ENCODE measurements at regions not wholly inside any gene's neighbourhood (a gene's known extent, or its start where the extent isn't known, plus 50 kb on each side); places are given as distances from the start of the nearest gene placed in this dataset.
"Not testable (repeated sequence)": the region's sequence is repeated elsewhere in the genome, so short reads cannot be mapped to it uniquely, and the experiment has no call there.

- Histone ChIP-seq H3K9me3 (no peaks in the 10 kb centered on the region), H3K27ac (no peak overlapping the region), H3K4me1 (no peaks in the 10 kb centered on the region), H3K36me3 (no peaks in the 10 kb centered on the region), H3K27me3 (peaks cover 0 to under 1% of the 10 kb centered on the region in 2 donors), H3K4me3 (no peak overlapping the region)
- intact Hi-C loops (cut with DNase I; ENCODE audit: low total_unique reads), result no loop called here
- no peak for TF ChIP-seq CTCF (IDR thresholded peaks at IDR 0.05)
- TF ChIP-seq POLR2A (IDR thresholded peaks at IDR 0.05), result no peak
- no peak for TF ChIP-seq POLR2AphosphoS5 (IDR thresholded peaks at IDR 0.05)
- DNase-seq (ENCODE audit: low spot score in 2 of 2), result no peak
Measured at GRCh38 chr16:5220705-5221104, 123.1 kb upstream of the EEF2KMT start.

GRCh38 chr16:5216441-5217080 is 119.0 kb upstream of the EEF2KMT start:
- no peak for DNase-seq (ENCODE audit: low spot score in 2 of 2)
- intact Hi-C loops (cut with DNase I; ENCODE audit: low total_unique reads), result no loop called here
- Histone ChIP-seq H3K9me3 (peaks cover 0 to 3% of the 10 kb centered on the region in 2 donors), H3K27me3 (peaks cover 0 to 3% of the 10 kb centered on the region in 2 donors), H3K4me3 (no peak overlapping the region), H3K36me3 (no peaks in the 10 kb centered on the region), H3K27ac (no peak overlapping the region), H3K4me1 (no peaks in the 10 kb centered on the region)
- no peak for TF ChIP-seq POLR2A (IDR thresholded peaks at IDR 0.05)
- TF ChIP-seq POLR2AphosphoS5 (IDR thresholded peaks at IDR 0.05), result no peak
- TF ChIP-seq CTCF (IDR thresholded peaks at IDR 0.05), result no peak

GRCh38 chr16:5215901-5216300 is 118.3 kb upstream of the EEF2KMT start:
- no peak overlapping the region for H3K27ac ChIP-seq
- no peak for TF ChIP-seq POLR2A (IDR thresholded peaks at IDR 0.05)
- TF ChIP-seq CTCF (IDR thresholded peaks at IDR 0.05), result no peak
- TF ChIP-seq POLR2AphosphoS5 (IDR thresholded peaks at IDR 0.05), result no peak
- no peaks in the 10 kb centered on the region for H3K4me1 ChIP-seq
- DNase-seq (ENCODE audit: low spot score in 2 of 2), result no peak
- peaks cover 0 to 3% of the 10 kb centered on the region in 2 donors for H3K9me3 ChIP-seq
- intact Hi-C loops (cut with DNase I; ENCODE audit: low total_unique reads), result no loop called here
- H3K36me3 ChIP-seq, result no peaks in the 10 kb centered on the region
- peaks cover 0 to 3% of the 10 kb centered on the region in 2 donors for H3K27me3 ChIP-seq
- H3K4me3 ChIP-seq, result no peak overlapping the region

- no peak overlapping the region for H3K27ac ChIP-seq
- H3K27me3 ChIP-seq, result peaks cover 0 to 3% of the 10 kb centered on the region in 2 donors
- no peaks in the 10 kb centered on the region for H3K36me3 ChIP-seq
- TF ChIP-seq POLR2AphosphoS5 (IDR thresholded peaks at IDR 0.05), result no peak
- TF ChIP-seq POLR2A (IDR thresholded peaks at IDR 0.05), result no peak
- TF ChIP-seq CTCF (IDR thresholded peaks at IDR 0.05), result no peak
- intact Hi-C loops (cut with DNase I; ENCODE audit: low total_unique reads), result no loop called here
- H3K9me3 ChIP-seq, result peaks cover 0 to 3% of the 10 kb centered on the region in 2 donors
- DNase-seq (ENCODE audit: low spot score in 2 of 2), result no peak
- H3K4me1 ChIP-seq, result no peaks in the 10 kb centered on the region
- H3K4me3 ChIP-seq, result no peak overlapping the region
Measured at GRCh38 chr16:5214466-5214865, 116.9 kb upstream of the EEF2KMT start.

- H3K4me1 ChIP-seq; intact Hi-C loops (cut with DNase I; ENCODE audit: low total_unique reads); H3K36me3 ChIP-seq; H3K9me3 ChIP-seq; DNase-seq (ENCODE audit: low spot score in 2 of 2); H3K4me3 ChIP-seq; H3K27ac ChIP-seq; H3K27me3 ChIP-seq: not testable (repeated sequence)
Measured at GRCh38 chr16:5212501-5212900, 114.9 kb upstream of the EEF2KMT start.

- DNase-seq (ENCODE audit: low spot score in 2 of 2); H3K27ac ChIP-seq; H3K4me3 ChIP-seq; H3K36me3 ChIP-seq; H3K4me1 ChIP-seq; intact Hi-C loops (cut with DNase I; ENCODE audit: low total_unique reads); H3K27me3 ChIP-seq; H3K9me3 ChIP-seq: not testable (repeated sequence)
Measured at GRCh38 chr16:5207862-5208498, 110.4 kb upstream of the EEF2KMT start.

Measured in breast epithelium (tissue), 4 donors.